Neural crest cell (in vitro differentiated cells): ENCODE measurements at regions not wholly inside any gene's neighbourhood (a gene's known extent, or its start where the extent isn't known, plus 50 kb on each side); places are given as distances from the start of the nearest gene placed in this dataset.

ENCODE experiments used
- DNase-seq: peaks from one replicate; pipeline ENCODE4 v3.0.0; 2021; ENCODE audit warnings: low read depth, mixed read lengths, low spot score
- H3K27ac Mint-ChIP-seq: one replicate; pipeline ENCODE4 v1.8.0; 2021; ENCODE audit warnings: mild to moderate bottlenecking, mixed read lengths; ENCODE audit not compliant: unreplicated experiment
- H3K27me3 Mint-ChIP-seq: 2 replicates; pipeline ENCODE4 v1.8.0; 2021; ENCODE audit warnings: low read depth, mild to moderate bottlenecking, mixed read lengths
- H3K36me3 Mint-ChIP-seq: 2 replicates; pipeline ENCODE4 v1.8.0; 2021; ENCODE audit warnings: low read depth, mild to moderate bottlenecking, mixed read lengths
- H3K4me1 Mint-ChIP-seq: 2 replicates; pipeline ENCODE4 v1.8.0; 2021; ENCODE audit warnings: mixed read lengths
- H3K4me3 Mint-ChIP-seq: one replicate; pipeline ENCODE4 v1.8.0; 2021; ENCODE audit warnings: mild to moderate bottlenecking, mixed read lengths
- H3K9me3 Mint-ChIP-seq: 2 replicates; pipeline ENCODE4 v1.8.0; 2021; ENCODE audit warnings: mixed read lengths
- TF ChIP-seq, protein P1 (sequence below): fragments of 200-600 bp; sonication (generic); conservative IDR thresholded peaks from 2 replicates; pipeline ENCODE4 v1.5.0; 2021; ENCODE audit warnings: antibody characterized with exemption, mild to moderate bottlenecking

DNA sequence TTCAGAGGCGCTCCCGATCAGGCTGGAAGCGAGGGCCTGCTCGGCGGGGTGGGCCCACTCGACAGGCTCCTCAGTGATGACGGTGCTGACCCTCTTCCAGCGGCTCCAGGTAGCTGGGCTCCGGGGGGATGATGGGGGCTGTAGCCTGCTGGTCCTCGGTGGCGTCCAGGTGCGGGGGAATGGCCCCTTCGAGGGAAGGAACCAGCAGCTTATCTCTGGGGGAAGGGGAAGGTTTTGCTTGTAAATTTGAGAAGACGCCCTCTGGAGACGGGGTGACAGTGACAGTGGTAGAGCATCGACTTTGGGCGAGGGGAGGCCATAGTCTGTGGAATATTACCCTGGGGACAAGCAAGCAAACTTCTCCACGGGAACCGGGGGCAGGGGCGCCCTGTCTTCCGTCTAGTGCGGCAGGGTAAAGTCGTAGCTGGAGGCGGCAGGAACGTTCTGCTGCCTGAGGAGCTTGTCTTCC, 891.9 kb upstream of the LRRTM1 start:
- Mint-ChIP-seq H3K36me3 (no peaks in the 10 kb centered on the region), H3K27me3 (no peaks in the 10 kb centered on the region), H3K4me1 (no peaks in the 10 kb centered on the region), H3K4me3 (no peak overlapping the region), H3K27ac (no peak overlapping the region), H3K9me3 (no peaks in the 10 kb centered on the region)
- TF ChIP-seq, protein P1, sequence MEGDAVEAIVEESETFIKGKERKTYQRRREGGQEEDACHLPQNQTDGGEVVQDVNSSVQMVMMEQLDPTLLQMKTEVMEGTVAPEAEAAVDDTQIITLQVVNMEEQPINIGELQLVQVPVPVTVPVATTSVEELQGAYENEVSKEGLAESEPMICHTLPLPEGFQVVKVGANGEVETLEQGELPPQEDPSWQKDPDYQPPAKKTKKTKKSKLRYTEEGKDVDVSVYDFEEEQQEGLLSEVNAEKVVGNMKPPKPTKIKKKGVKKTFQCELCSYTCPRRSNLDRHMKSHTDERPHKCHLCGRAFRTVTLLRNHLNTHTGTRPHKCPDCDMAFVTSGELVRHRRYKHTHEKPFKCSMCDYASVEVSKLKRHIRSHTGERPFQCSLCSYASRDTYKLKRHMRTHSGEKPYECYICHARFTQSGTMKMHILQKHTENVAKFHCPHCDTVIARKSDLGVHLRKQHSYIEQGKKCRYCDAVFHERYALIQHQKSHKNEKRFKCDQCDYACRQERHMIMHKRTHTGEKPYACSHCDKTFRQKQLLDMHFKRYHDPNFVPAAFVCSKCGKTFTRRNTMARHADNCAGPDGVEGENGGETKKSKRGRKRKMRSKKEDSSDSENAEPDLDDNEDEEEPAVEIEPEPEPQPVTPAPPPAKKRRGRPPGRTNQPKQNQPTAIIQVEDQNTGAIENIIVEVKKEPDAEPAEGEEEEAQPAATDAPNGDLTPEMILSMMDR, result no peak
- DNase-seq, result no peak

DNA sequence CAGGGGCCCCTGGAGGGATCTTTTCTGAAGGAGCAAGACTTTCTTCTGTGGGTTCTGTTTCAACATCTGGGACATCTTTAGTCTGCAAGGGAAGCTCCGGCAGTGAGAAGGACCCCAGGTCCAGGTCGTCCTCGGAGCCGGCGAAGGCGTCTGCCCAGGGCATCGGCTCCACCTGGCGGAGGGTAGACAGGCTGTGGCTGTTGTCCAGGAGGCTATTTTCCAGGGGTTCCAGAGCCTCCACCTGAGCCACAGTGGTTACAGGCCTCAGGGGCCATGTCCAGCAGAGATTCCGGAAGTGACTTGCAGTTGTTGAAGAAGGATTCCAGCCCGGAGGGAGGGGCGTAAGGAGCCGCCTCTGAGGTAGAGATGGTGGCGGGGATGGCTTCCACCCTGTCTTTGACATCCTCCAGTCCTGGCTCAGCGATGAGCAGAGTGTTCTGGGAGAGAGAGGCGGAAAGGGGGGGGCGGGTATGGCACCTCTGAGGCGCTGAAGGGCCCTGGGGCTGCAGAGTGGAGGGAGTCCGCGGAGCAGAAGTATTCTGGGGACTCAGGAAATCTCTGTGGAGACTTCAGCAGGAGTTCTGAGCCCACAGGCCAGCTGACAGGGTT, 891.3 kb upstream of the LRRTM1 start:
- no peak for DNase-seq
- no peaks in the 10 kb centered on the region for H3K9me3 Mint-ChIP-seq
- H3K27me3 Mint-ChIP-seq, result no peaks in the 10 kb centered on the region
- no peaks in the 10 kb centered on the region for H3K4me1 Mint-ChIP-seq
- H3K4me3 Mint-ChIP-seq, result no peak overlapping the region
- TF ChIP-seq, protein P1, result no peak
- no peak overlapping the region for H3K27ac Mint-ChIP-seq
- H3K36me3 Mint-ChIP-seq, result no peaks in the 10 kb centered on the region

DNA sequence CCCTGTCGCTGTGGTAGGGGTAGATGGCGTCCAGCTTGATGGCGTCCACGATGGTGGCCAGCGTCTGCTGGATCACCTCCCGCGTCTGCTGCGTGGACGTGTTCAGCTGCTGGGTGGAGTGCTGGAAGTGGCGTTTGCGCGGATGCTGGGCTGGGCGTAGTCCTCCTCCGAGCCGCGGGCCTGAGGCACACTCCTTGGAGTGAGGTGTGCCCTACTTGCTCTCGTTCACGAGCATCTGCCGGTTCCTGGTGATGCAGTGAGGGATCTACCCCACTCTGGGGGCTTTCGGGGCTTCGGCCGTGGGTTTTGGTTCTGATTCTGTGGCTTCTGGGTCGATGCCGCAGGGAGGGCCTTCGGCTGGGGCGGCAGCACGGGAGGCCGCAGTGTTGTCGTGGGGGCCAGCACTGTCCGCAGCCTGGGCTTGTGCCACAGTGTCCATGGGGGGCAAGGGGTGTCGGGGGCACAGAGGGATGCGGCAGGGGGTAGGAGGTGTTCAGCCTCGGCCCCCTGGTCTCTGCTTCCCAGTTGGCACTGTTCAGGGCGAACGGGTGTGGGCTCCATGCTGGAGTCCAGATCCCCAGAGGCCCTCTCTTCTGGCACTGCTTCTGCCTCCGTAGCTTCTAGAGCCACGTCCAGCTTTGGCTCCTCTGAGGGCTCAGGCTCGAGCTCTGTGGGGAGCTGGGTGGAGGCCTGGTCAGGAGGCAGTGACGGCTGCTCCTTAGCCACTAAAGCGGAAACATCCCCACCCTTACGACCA, 890.6 kb upstream of the LRRTM1 start:
- DNase-seq, result no peak
- Mint-ChIP-seq H3K27me3 (no peaks in the 10 kb centered on the region), H3K27ac (no peak overlapping the region), H3K36me3 (no peaks in the 10 kb centered on the region), H3K9me3 (peaks cover 3% of the 10 kb centered on the region), H3K4me1 (no peaks in the 10 kb centered on the region), H3K4me3 (no peak overlapping the region)
- TF ChIP-seq, protein P1, result no peak

- Mint-ChIP-seq H3K9me3 (peaks cover 3% of the 10 kb centered on the region), H3K4me3 (no peak overlapping the region), H3K36me3 (no peaks in the 10 kb centered on the region), H3K27me3 (no peaks in the 10 kb centered on the region), H3K4me1 (no peaks in the 10 kb centered on the region), H3K27ac (no peak overlapping the region)
- TF ChIP-seq, protein P1, result no peak
- DNase-seq, result no peak
These were observed 890.0 kb upstream of the LRRTM1 start for GRCh38 chr2:81194581-81194980.

DNA sequence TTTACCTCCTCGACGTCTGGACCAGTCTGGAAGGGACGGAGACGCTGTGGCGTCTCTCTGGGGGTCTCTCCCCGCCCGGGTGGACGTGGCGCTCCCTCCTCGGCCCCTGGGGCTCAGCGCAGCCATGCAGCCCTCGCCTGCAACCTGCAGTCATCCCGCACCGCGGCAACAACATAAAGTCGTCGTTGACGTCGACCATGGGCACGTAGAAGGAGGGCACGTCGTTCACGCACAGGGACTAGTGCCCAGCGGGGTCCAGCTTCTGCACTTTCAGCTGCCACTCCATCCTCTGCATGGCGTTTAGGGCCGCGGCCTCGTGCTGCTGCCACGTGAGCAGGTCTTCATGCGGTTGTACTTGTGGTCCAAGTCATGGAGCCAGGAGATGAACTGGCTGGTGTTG, 889.6 kb upstream of the LRRTM1 start:
- Mint-ChIP-seq H3K27ac (no peak overlapping the region), H3K36me3 (no peaks in the 10 kb centered on the region), H3K4me1 (no peaks in the 10 kb centered on the region), H3K27me3 (no peaks in the 10 kb centered on the region), H3K9me3 (peaks cover 3% of the 10 kb centered on the region), H3K4me3 (no peak overlapping the region)
- no peak for DNase-seq
- TF ChIP-seq, protein P1, result no peak
